K562 (cell line): ENCODE measurements at regions not wholly inside any gene's neighbourhood (a gene's known extent, or its start where the extent isn't known, plus 50 kb on each side); places are given as distances from the start of the nearest gene placed in this dataset.

Source experiments
- ATAC-seq: fragments of 200-7000 bp; cut with Tn5 transposase; 3 replicates; pipeline ENCODE4 v1.9.1; 2020; ENCODE audit warnings: moderate library complexity
- BruUV-seq: library from RNA; stranded (reverse); fragments of 400-500 nt; replicated peaks from 2 replicates; lab custom pipeline; 2021; lab: Mats Ljungman, UMichigan
- CTCF ChIA-PET: fragments of 300-600 bp; formaldehyde crosslinking; extraction: SDS; loops from one replicate; lab custom pipeline; 2021; ENCODE audit warnings: low intra/inter-chr PET ratio; lab: Yijun Ruan, JAX
- POLR2A ChIA-PET: fragments of 300-600, 350-650 bp; sonication (Branson Sonifier 250); formaldehyde crosslinking; extraction: SDS; loops from one replicate; lab custom pipeline; 2021; ENCODE audit warnings: antibody characterized with exemption, inconsistent platforms; lab: Yijun Ruan, JAX
- DNase-seq, 4 experiments: peaks; one replicate each; pipeline versions ENCODE4 v3.0.0 to v3.0.0-alpha.2; 2011 to 2018; ENCODE audit warnings: low spot score in 3 of 4, mixed read lengths in 3 of 4; ENCODE audit errors: extremely low read depth in 1 of 4
- FAIRE-seq: peaks from 2 replicates; lab custom pipeline; 2011; peaks lifted over from hg19 to GRCh38; lab: Jason Lieb, UNC
- H2AFZ ChIP-seq: 2 replicates; pipeline ENCODE4 v1.6.0; 2011; ENCODE audit warnings: low read depth, low read length, control low read depth, inconsistent platforms
- H3K27ac ChIP-seq: fragments of 200-600 bp; 3 replicates; pipeline ENCODE4 v1.8.0; 2011; ENCODE audit warnings: low read depth, mild to moderate bottlenecking, control low read depth, inconsistent platforms, low read length, moderate library complexity, mixed read lengths; ENCODE audit errors: extremely low read depth
- H3K27me3 ChIP-seq, 2 experiments: fragments of 300-600 bp in 1 of 2; 2 replicates in 1 of 2; 3 replicates in 1 of 2; pipeline versions ENCODE4 v1.6.0 to v1.8.0; 2011; ENCODE audit warnings: inconsistent platforms in 2 of 2, low read length in 2 of 2, mild to moderate bottlenecking in 1 of 2, mixed read lengths in 1 of 2, moderate library complexity in 1 of 2; ENCODE audit not compliant: control insufficient read depth in 2 of 2, insufficient read depth in 2 of 2
- H3K36me3 ChIP-seq: fragments of 300-600 bp; 3 replicates; pipeline ENCODE4 v1.8.0; 2011; ENCODE audit warnings: mild to moderate bottlenecking, low read length, inconsistent platforms; ENCODE audit not compliant: control insufficient read depth, insufficient read depth
- H3K4me1 ChIP-seq, 2 experiments: fragments of 200-600 bp in 1 of 2; replicated peaks in 1 of 2; 2 replicates in 1 of 2; 3 replicates in 1 of 2; pipeline versions ENCODE4 v1.5.1 to v1.8.0; 2011; ENCODE audit warnings: inconsistent platforms in 2 of 2, low read length in 2 of 2, mild to moderate bottlenecking in 1 of 2, mixed read lengths in 1 of 2, moderate library complexity in 1 of 2; ENCODE audit not compliant: control insufficient read depth in 2 of 2, insufficient read depth in 2 of 2
- H3K4me2 ChIP-seq: 2 replicates; pipeline ENCODE4 v1.6.1; 2011; ENCODE audit warnings: low read length, control low read depth, inconsistent platforms, mixed read lengths; ENCODE audit not compliant: insufficient read depth
- H3K4me3 ChIP-seq: fragments of 200-600 bp; sonication (generic), shearing (Covaris generic); 2 replicates; pipeline ENCODE4 v1.5.1; 2016; ENCODE audit warnings: control low read depth, inconsistent platforms
- H3K79me2 ChIP-seq: fragments of 200-600 bp; 3 replicates; pipeline ENCODE4 v1.8.0; 2011; ENCODE audit warnings: low read length, inconsistent platforms; ENCODE audit not compliant: control insufficient read depth, insufficient read depth
- H3K9ac ChIP-seq, 2 experiments: 2 replicates each; pipeline versions ENCODE4 v1.6.0 to v1.6.1; 2011; ENCODE audit warnings: low read depth in 2 of 2, low read length in 2 of 2, control low read depth in 1 of 2, inconsistent platforms in 1 of 2, mild to moderate bottlenecking in 1 of 2, mixed read lengths in 1 of 2; ENCODE audit not compliant: insufficient read depth in 1 of 2
- H3K9me1 ChIP-seq: one replicate; pipeline ENCODE4 v1.6.0; 2011; ENCODE audit warnings: inconsistent platforms, mild to moderate bottlenecking, low read length, moderate library complexity; ENCODE audit not compliant: control insufficient read depth, insufficient read depth
- H3K9me3 ChIP-seq: replicated peaks from 2 replicates; pipeline ENCODE4 v1.5.1; 2011; ENCODE audit warnings: low read depth, low read length, inconsistent platforms; ENCODE audit not compliant: control insufficient read depth, insufficient read depth
- H4K20me1 ChIP-seq: replicated peaks from 2 replicates; pipeline ENCODE4 v1.6.1; 2011; ENCODE audit warnings: low read length, inconsistent platforms, mixed read lengths; ENCODE audit not compliant: control insufficient read depth, insufficient read depth
- CBFB ChIP-seq: sonication (generic); formaldehyde crosslinking; IDR thresholded peaks from 2 replicates; pipeline ENCODE4 v1.4.0; 2020; ENCODE audit warnings: mild to moderate bottlenecking, missing genetic modification reagents
- CHD7 ChIP-seq: fragments of 200-600 bp; sonication (generic); IDR thresholded peaks from one replicate; pipeline ENCODE4 v1.6.1; 2012; ENCODE audit warnings: mild to moderate bottlenecking, low read depth, low read length, inconsistent platforms
- EGR1 ChIP-seq: fragments of 450-650 bp; conservative IDR thresholded peaks from 2 replicates; pipeline ENCODE4 v1.6.1; 2017; ENCODE audit warnings: mild to moderate bottlenecking
- ELF1 ChIP-seq: fragments of 200-800 bp; sonication (Bioruptor generic); IDR thresholded peaks from 2 replicates; pipeline ENCODE4 v1.6.1; 2016; ENCODE audit warnings: missing genetic modification characterization, missing compliant biosample characterization
- ETV6 ChIP-seq, 3 experiments: fragments of 150-350 bp in 1 of 3; sonication (generic) in 1 of 3; formaldehyde crosslinking in 1 of 3; IDR thresholded peaks; 2 replicates each; pipeline versions ENCODE4 v1.6.1 to v1.8.0; 2014 to 2022; ENCODE audit warnings: borderline replicate concordance in 2 of 3, low read depth in 2 of 3, antibody characterized with exemption in 1 of 3, low read length in 1 of 3, mild to moderate bottlenecking in 1 of 3, missing genetic modification reagents in 1 of 3
- KDM1A ChIP-seq, 2 experiments: fragments of 450-650 bp; IDR thresholded peaks; 2 replicates each; pipeline ENCODE4 v1.6.1; 2016; ENCODE audit warnings: mild to moderate bottlenecking in 2 of 2
- NFE2L1 ChIP-seq: fragments of 450-650 bp; IDR thresholded peaks from 2 replicates; pipeline ENCODE4 v1.6.1; 2016; ENCODE audit warnings: missing genetic modification characterization, low read depth, mild to moderate bottlenecking, missing compliant biosample characterization, moderate library complexity, borderline replicate concordance
- POLR2AphosphoS5 ChIP-seq: IDR thresholded peaks from 2 replicates; pipeline ENCODE4 v1.6.1; 2011; ENCODE audit warnings: mild to moderate bottlenecking, low read depth, low read length, moderate library complexity; ENCODE audit not compliant: control insufficient read depth, insufficient read depth
- SMARCA5 ChIP-seq: fragments of 450-650 bp; IDR thresholded peaks from 2 replicates; pipeline ENCODE4 v1.6.1; 2016
- ZKSCAN1 ChIP-seq: fragments of 150-350 bp; IDR thresholded peaks from 2 replicates; pipeline ENCODE4 v1.6.1; 2016; ENCODE audit warnings: low read depth, low read length
- ZNF232 ChIP-seq: sonication (generic); formaldehyde crosslinking; IDR thresholded peaks from 2 replicates; pipeline ENCODE4 v1.8.0; 2022; ENCODE audit warnings: mild to moderate bottlenecking, missing genetic modification reagents
- WGBS: fragments of 100-300 bp; shearing (Covaris generic); methylation state at CpG from one replicate; pipeline ENCODE4 v1.1.6; 2016; ENCODE audit warnings: low coverage, mixed read lengths; ENCODE audit not compliant: insufficient coverage; ENCODE audit errors: missing lambda C conversion rate; 5-methylcytosine and 5-hydroxymethylcytosine counted together
- in situ Hi-C: fragments of 300-500 bp; cut with MboI; formaldehyde crosslinking; loops from 4 replicates; pipeline ENCODE4 v1.15.0; 2018; ENCODE audit warnings: inconsistent platforms, mixed read lengths
- intact Hi-C: fragments of 100-400 bp; cut with micrococcal nuclease; formaldehyde crosslinking; loops from 2 replicates; pipeline ENCODE4 v1.14.2; 2022

GRCh38 chr10:131848741-131849590, 51.8 kb upstream of the PPP2R2D start:
- no peak overlapping the region for H2AFZ ChIP-seq
- no peaks in the 10 kb centered on the region for H3K79me2 ChIP-seq
- FAIRE-seq (no peak), DNase-seq (no peak), ATAC-seq (no peak)
- no TSS peak for BruUV-seq
- peaks cover 0 to 10% of the 10 kb centered on the region in 2 experiments; a peak in 2 of 5 replicates for H3K4me1 ChIP-seq
- H3K36me3 ChIP-seq, result no peaks in the 10 kb centered on the region
- H4K20me1 ChIP-seq, result no peaks in the 10 kb centered on the region
- no peak overlapping the region for H3K27ac ChIP-seq
- ChIA-PET CTCF (no interaction called here), POLR2A (no interaction called here)
- WGBS, result 2% methylated on average over 33 of the region's 39 CpGs
- no peak overlapping the region for H3K4me2 ChIP-seq
- peaks cover 6 to 72% of the 10 kb centered on the region in 2 experiments for H3K27me3 ChIP-seq
- no peaks in the 10 kb centered on the region for H3K9me3 ChIP-seq
- H3K4me3 ChIP-seq, result no peak overlapping the region
- H3K9me1 ChIP-seq, result no peaks in the 10 kb centered on the region
- intact Hi-C loops, result no loop called here
- in situ Hi-C loops, result no loop called here
- H3K9ac ChIP-seq, result no peak overlapping the region
- no peak for TF ChIP-seq NFE2L1 (tag)
- TF ChIP-seq ETV6 (IDR thresholded peaks at IDR 0.05; ENCODE audit: borderline replicate concordance in 1 of 2, low read depth in 2 of 2, low read length in 1 of 2), result no peak
- TF ChIP-seq ETV6 (CRISPR knock-in tag; IDR thresholded peaks at IDR 0.05; ENCODE audit: borderline replicate concordance), result no peak
- no peak for TF ChIP-seq SMARCA5
- TF ChIP-seq POLR2AphosphoS5, result no peak
- no peak for TF ChIP-seq EGR1
- no peak for TF ChIP-seq CHD7
- TF ChIP-seq ELF1 (tag), result no peak
- TF ChIP-seq KDM1A (IDR thresholded peaks at IDR 0.05), result no peak
- no peak for TF ChIP-seq ZKSCAN1
- no peak for TF ChIP-seq ZNF232
- TF ChIP-seq CBFB, result no peak
